Mesenchymal stem cell (in vitro differentiated cells and primary cell): ENCODE measurements at regions not wholly inside any gene's neighbourhood (a gene's known extent, or its start where the extent isn't known, plus 50 kb on each side); places are given as distances from the start of the nearest gene placed in this dataset.
A peak's percentile ranks its signal among the peaks of the same experiment; 100 is the strongest.

Source experiments
- DNase-seq: peaks from one replicate; pipeline ENCODE4 v3.0.0-alpha.2; 2013
- H2AFZ ChIP-seq: one replicate; pipeline ENCODE4 v1.6.1; 2013; ENCODE audit warnings: low read depth, mild to moderate bottlenecking, control low read depth, inconsistent platforms, low read length, moderate library complexity
- H2AK5ac ChIP-seq: 2 replicates; pipeline ENCODE4 v1.6.1; 2013; ENCODE audit warnings: low read length, moderate library complexity, mild to moderate bottlenecking, inconsistent platforms; ENCODE audit not compliant: severe bottlenecking
- H2BK120ac ChIP-seq: one replicate; pipeline ENCODE4 v1.6.1; 2013; ENCODE audit warnings: low read depth, mild to moderate bottlenecking, inconsistent platforms, low read length, moderate library complexity
- H2BK12ac ChIP-seq, 2 experiments: one replicate each; pipeline ENCODE4 v1.6.1; 2013; ENCODE audit warnings: inconsistent platforms in 2 of 2, low read length in 2 of 2, mild to moderate bottlenecking in 2 of 2, moderate library complexity in 2 of 2, control low read depth in 1 of 2
- H2BK15ac ChIP-seq: one replicate; pipeline ENCODE4 v1.6.1; 2013; ENCODE audit warnings: mild to moderate bottlenecking, low read depth, inconsistent platforms; ENCODE audit not compliant: poor library complexity, severe bottlenecking
- H2BK5ac ChIP-seq: 2 replicates; pipeline ENCODE4 v1.6.1; 2013; ENCODE audit warnings: low read depth, mild to moderate bottlenecking, low read length, control low read depth, inconsistent platforms; ENCODE audit not compliant: poor library complexity, severe bottlenecking
- H3K14ac ChIP-seq, 2 experiments: one replicate each; pipeline ENCODE4 v1.6.1; 2013; ENCODE audit warnings: inconsistent platforms in 2 of 2, low read length in 2 of 2, control low read depth in 1 of 2, mild to moderate bottlenecking in 1 of 2, moderate library complexity in 1 of 2
- H3K18ac ChIP-seq, 2 experiments: one replicate each; pipeline ENCODE4 v1.6.1; 2013; ENCODE audit warnings: inconsistent platforms in 2 of 2, low read length in 2 of 2, control low read depth in 1 of 2, low read depth in 1 of 2, mild to moderate bottlenecking in 1 of 2
- H3K23ac ChIP-seq, 2 experiments: one replicate each; pipeline ENCODE4 v1.6.1; 2013; ENCODE audit warnings: inconsistent platforms in 2 of 2, low read length in 2 of 2, mild to moderate bottlenecking in 2 of 2, moderate library complexity in 2 of 2, control low read depth in 1 of 2
- H3K27ac ChIP-seq: 2 replicates; pipeline ENCODE4 v1.5.1; 2013; ENCODE audit warnings: mild to moderate bottlenecking, moderate library complexity, low read length, control low read depth, inconsistent platforms; ENCODE audit not compliant: poor library complexity, severe bottlenecking
- H3K27me3 ChIP-seq, 2 experiments: 2 replicates each; pipeline versions ENCODE4 v1.6.1 to v1.7.0; 2013; ENCODE audit warnings: low read length in 2 of 2, mild to moderate bottlenecking in 2 of 2, moderate library complexity in 2 of 2, control low read depth in 1 of 2, inconsistent platforms in 1 of 2; ENCODE audit not compliant: control insufficient read depth in 1 of 2, insufficient read depth in 1 of 2
- H3K36me3 ChIP-seq, 2 experiments: 2 replicates each; pipeline versions ENCODE4 v1.6.1 to v1.7.0; 2013; ENCODE audit warnings: low read length in 2 of 2, control low read depth in 1 of 2, inconsistent platforms in 1 of 2, low read depth in 1 of 2, mild to moderate bottlenecking in 1 of 2; ENCODE audit not compliant: insufficient read depth in 2 of 2, control insufficient read depth in 1 of 2
- H3K4ac ChIP-seq, 2 experiments: one replicate each; pipeline ENCODE4 v1.6.1; 2013; ENCODE audit warnings: inconsistent platforms in 2 of 2, low read length in 2 of 2, mild to moderate bottlenecking in 2 of 2, moderate library complexity in 2 of 2, control low read depth in 1 of 2, low read depth in 1 of 2
- H3K4me1 ChIP-seq: 2 replicates; pipeline ENCODE4 v1.6.1; 2013; ENCODE audit warnings: low read depth, low read length, control low read depth; ENCODE audit not compliant: control insufficient read depth, insufficient read depth
- H3K4me2 ChIP-seq: 2 replicates; pipeline ENCODE4 v1.6.1; 2013; ENCODE audit warnings: low read length, mild to moderate bottlenecking, inconsistent platforms; ENCODE audit not compliant: poor library complexity, severe bottlenecking
- H3K4me3 ChIP-seq, 2 experiments: 2 replicates each; pipeline versions ENCODE4 v1.5.1 to v1.7.0; 2013; ENCODE audit warnings: low read length in 2 of 2, mild to moderate bottlenecking in 2 of 2, control low read depth in 1 of 2, low read depth in 1 of 2; ENCODE audit not compliant: insufficient read depth in 1 of 2
- H3K79me1 ChIP-seq: replicated peaks from 2 replicates; pipeline ENCODE4 v1.6.1; 2013; ENCODE audit warnings: mild to moderate bottlenecking, control low read depth, low read length, inconsistent platforms; ENCODE audit not compliant: poor library complexity, severe bottlenecking
- H3K9ac ChIP-seq: 2 replicates; pipeline ENCODE4 v1.7.0; 2013; ENCODE audit warnings: mild to moderate bottlenecking, low read length, moderate library complexity
- H3K9me3 ChIP-seq: 2 replicates; pipeline ENCODE4 v1.7.0; 2013; ENCODE audit warnings: mild to moderate bottlenecking, low read length; ENCODE audit not compliant: control insufficient read depth
- H4K8ac ChIP-seq: one replicate; pipeline ENCODE4 v1.6.1; 2013; ENCODE audit warnings: inconsistent platforms, mild to moderate bottlenecking, low read length, moderate library complexity
- H4K91ac ChIP-seq: one replicate; pipeline ENCODE4 v1.6.1; 2013; ENCODE audit warnings: mild to moderate bottlenecking, low read length, inconsistent platforms
- WGBS: methylation state at CpG from one replicate; pipeline ENCODE4 v1.1.7; 2013; ENCODE audit warnings: mixed read lengths; 5-methylcytosine and 5-hydroxymethylcytosine counted together

- no peak overlapping the region for H3K9ac ChIP-seq
- H2AK5ac ChIP-seq: no peak overlapping the region
- H3K14ac ChIP-seq: no peak overlapping the region
- H3K27me3 ChIP-seq: peaks cover 5 to 42% of the 10 kb centered on the region in 2 experiments
- H3K4ac ChIP-seq: no peak overlapping the region
- WGBS: no CpG with 5 or more reads among the region's 2 CpGs
- no peaks in the 10 kb centered on the region for H3K9me3 ChIP-seq
- H2BK5ac ChIP-seq: no peak overlapping the region
- H2AFZ ChIP-seq: no peak overlapping the region
- H3K4me1 ChIP-seq: peaks cover 11% of the 10 kb centered on the region
- H3K23ac ChIP-seq: no peak overlapping the region
- H3K4me2 ChIP-seq: no peak overlapping the region
- no peaks in the 10 kb centered on the region for H3K36me3 ChIP-seq
- no peak overlapping the region for H2BK12ac ChIP-seq
- DNase-seq: no peak
- H3K79me1 ChIP-seq: no peaks in the 10 kb centered on the region
- no peak overlapping the region for H4K8ac ChIP-seq
- no peak overlapping the region for H2BK15ac ChIP-seq
- no peak overlapping the region for H3K18ac ChIP-seq
- no peak overlapping the region for H4K91ac ChIP-seq
- H3K4me3 ChIP-seq: no peak overlapping the region
- H3K27ac ChIP-seq: no peak overlapping the region
- H2BK120ac ChIP-seq: no peak overlapping the region
These were observed 74.1 kb upstream of the PRSS58 start for GRCh38 chr7:142331941-142332340.

DNA sequence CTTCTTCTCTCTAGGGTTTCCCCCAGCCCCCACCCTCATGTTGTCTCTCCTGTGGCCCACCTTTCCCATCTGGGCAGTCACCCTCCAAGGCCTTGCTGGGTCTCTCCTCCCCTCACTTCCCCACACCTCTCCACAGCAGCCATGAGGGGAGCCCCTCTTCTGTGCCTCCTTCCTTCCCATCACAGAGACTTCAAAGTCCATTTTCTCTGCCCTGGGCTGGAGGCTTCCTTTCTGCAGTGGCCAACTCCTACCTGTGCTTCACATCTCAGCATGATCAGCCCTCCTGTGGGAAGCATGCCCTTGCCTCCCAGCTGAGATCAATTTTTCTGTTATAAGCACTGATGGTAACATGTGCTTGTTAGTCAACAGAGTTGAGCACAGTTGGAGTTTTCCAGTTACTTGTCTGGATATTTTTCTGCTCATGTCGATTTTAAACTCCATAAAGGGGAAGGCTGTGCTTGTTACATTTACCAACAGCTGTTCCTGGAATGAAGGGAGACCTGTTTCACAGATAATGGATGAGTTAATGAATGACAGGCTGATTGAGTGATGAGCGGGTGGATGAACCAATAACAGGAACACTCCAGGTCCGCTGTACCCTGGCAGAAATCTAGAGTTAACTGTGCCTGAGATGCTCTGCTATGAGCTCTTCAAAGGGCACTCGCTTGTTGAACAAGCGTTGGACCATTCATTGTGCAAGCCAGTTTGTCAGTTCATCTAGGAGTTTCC lies 71.4 kb upstream of the PRSS58 start:
- Histone ChIP-seq H2BK120ac (no peak overlapping the region), H2AFZ (no peak overlapping the region), H2BK5ac (no peak overlapping the region), H3K27me3 (peaks cover 0 to 29% of the 10 kb centered on the region in 2 experiments), H2BK12ac (no peak overlapping the region), H3K36me3 (no peaks in the 10 kb centered on the region), H3K4me1 (peaks cover 13% of the 10 kb centered on the region), H3K4me3 (no peak overlapping the region), H2AK5ac (no peak overlapping the region), H4K91ac (no peak overlapping the region), H3K27ac (peak overlapping the region; percentile 14), H4K8ac (no peak overlapping the region), H3K4me2 (no peak overlapping the region), H3K9me3 (no peaks in the 10 kb centered on the region), H3K79me1 (no peaks in the 10 kb centered on the region), H2BK15ac (no peak overlapping the region), H3K4ac (no peak overlapping the region), H3K9ac (no peak overlapping the region), H3K18ac (no peak overlapping the region), H3K23ac (no peak overlapping the region), H3K14ac (no peak overlapping the region)
- 71% methylated on average over 4 of the region's 5 CpGs for WGBS
- no peak for DNase-seq

- H2AK5ac ChIP-seq: no peak overlapping the region
- H3K27me3 ChIP-seq: peaks cover 0 to 29% of the 10 kb centered on the region in 2 experiments
- no peak overlapping the region for H2AFZ ChIP-seq
- H3K14ac ChIP-seq: no peak overlapping the region
- H3K4me2 ChIP-seq: no peak overlapping the region
- no peak overlapping the region for H2BK120ac ChIP-seq
- H3K4ac ChIP-seq: no peak overlapping the region
- H4K8ac ChIP-seq: no peak overlapping the region
- no peak overlapping the region for H3K23ac ChIP-seq
- 84% methylated on average over 6 of the region's 6 CpGs for WGBS
- H2BK5ac ChIP-seq: no peak overlapping the region
- H3K9ac ChIP-seq: no peak overlapping the region
- no peak overlapping the region for H3K18ac ChIP-seq
- H3K36me3 ChIP-seq: no peaks in the 10 kb centered on the region
- H3K79me1 ChIP-seq: no peaks in the 10 kb centered on the region
- no peak for DNase-seq
- no peak overlapping the region for H3K4me3 ChIP-seq
- no peaks in the 10 kb centered on the region for H3K9me3 ChIP-seq
- H4K91ac ChIP-seq: no peak overlapping the region
- H2BK12ac ChIP-seq: no peak overlapping the region
- no peak overlapping the region for H2BK15ac ChIP-seq
- H3K4me1 ChIP-seq: peaks cover 13% of the 10 kb centered on the region
- no peak overlapping the region for H3K27ac ChIP-seq
These were observed 70.7 kb upstream of the PRSS58 start for GRCh38 chr7:142328551-142328950.

- H3K36me3 ChIP-seq: no peaks in the 10 kb centered on the region
- no peak overlapping the region for H2AFZ ChIP-seq
- H3K9ac ChIP-seq: no peak overlapping the region
- no peak overlapping the region for H3K4me2 ChIP-seq
- no peak overlapping the region for H3K18ac ChIP-seq
- no peaks in the 10 kb centered on the region for H3K9me3 ChIP-seq
- no peak overlapping the region for H2BK15ac ChIP-seq
- no peak overlapping the region for H4K91ac ChIP-seq
- no peak overlapping the region for H3K4ac ChIP-seq
- H2AK5ac ChIP-seq: no peak overlapping the region
- H3K27me3 ChIP-seq: peaks cover 0 to 21% of the 10 kb centered on the region in 2 experiments
- H2BK5ac ChIP-seq: no peak overlapping the region
- no peak for DNase-seq
- H3K4me3 ChIP-seq: no peak overlapping the region
- peaks cover 13% of the 10 kb centered on the region for H3K4me1 ChIP-seq
- 63% methylated on average over 10 of the region's 11 CpGs for WGBS
- H3K79me1 ChIP-seq: no peaks in the 10 kb centered on the region
- no peak overlapping the region for H4K8ac ChIP-seq
- H3K23ac ChIP-seq: no peak overlapping the region
- H2BK120ac ChIP-seq: no peak overlapping the region
- H3K27ac ChIP-seq: peak overlapping the region; percentile 32
- no peak overlapping the region for H3K14ac ChIP-seq
- H2BK12ac ChIP-seq: no peak overlapping the region
These were observed 70.0 kb upstream of the PRSS58 start for GRCh38 chr7:142327628-142328405.
